ENCODE measurements at regions not wholly inside any gene's neighbourhood (a gene's known extent, or its start where the extent isn't known, plus 50 kb on each side); places are given as distances from the start of the nearest gene placed in this dataset.

- no peak for DNase-seq (ENCODE audit: low read depth in 2 of 2)
Observed at GRCh38 chr16:80300876-80301275, 239.9 kb upstream of the DYNLRB2 start.

GRCh38 chr16:80300456-80300855 is 240.3 kb upstream of the DYNLRB2 start:
- DNase-seq (ENCODE audit: low read depth in 2 of 2), result no peak

- DNase-seq (ENCODE audit: low read depth in 2 of 2), result no peak
Observed at GRCh38 chr16:80299416-80299815, 241.4 kb upstream of the DYNLRB2 start.

GRCh38 chr16:80298676-80299075 is 242.1 kb upstream of the DYNLRB2 start:
- DNase-seq (ENCODE audit: low read depth in 2 of 2), result no peak

GRCh38 chr16:80296034-80296433 is 244.8 kb upstream of the DYNLRB2 start:
- DNase-seq (ENCODE audit: low read depth in 2 of 2), result no peak

- no peak for DNase-seq (ENCODE audit: low read depth in 2 of 2)
Observed at GRCh38 chr16:80294172-80294571, 246.6 kb upstream of the DYNLRB2 start.

GRCh38 chr16:80288616-80289015 is 252.2 kb upstream of the DYNLRB2 start:
- no peak for DNase-seq (ENCODE audit: low read depth in 2 of 2)

GRCh38 chr16:80287674-80288073 is 253.1 kb upstream of the DYNLRB2 start:
- no peak for DNase-seq (ENCODE audit: low read depth in 2 of 2)

GRCh38 chr16:80285104-80285503 is 255.7 kb upstream of the DYNLRB2 start:
- no peak for DNase-seq (ENCODE audit: low read depth in 2 of 2)

- DNase-seq (ENCODE audit: low read depth in 2 of 2), result no peak
Observed at GRCh38 chr16:80283466-80284392, 257.1 kb upstream of the DYNLRB2 start.

- no peak for DNase-seq (ENCODE audit: low read depth in 2 of 2)
Observed at GRCh38 chr16:80280557-80280956, 260.2 kb upstream of the DYNLRB2 start.

- no peak for DNase-seq (ENCODE audit: low read depth in 2 of 2)
Observed at GRCh38 chr16:80279656-80280055, 261.1 kb upstream of the DYNLRB2 start.

GRCh38 chr16:80277182-80277581 is 263.6 kb upstream of the DYNLRB2 start:
- DNase-seq (ENCODE audit: low read depth in 2 of 2), result no peak

- DNase-seq (ENCODE audit: low read depth in 2 of 2), result no peak
Observed at GRCh38 chr16:80274576-80275191, 266.1 kb upstream of the DYNLRB2 start.

GRCh38 chr16:80273635-80274538 is 266.9 kb upstream of the DYNLRB2 start:
- no peak for DNase-seq (ENCODE audit: low read depth in 2 of 2)

GRCh38 chr16:80265624-80266306 is 275.0 kb upstream of the DYNLRB2 start:
- no peak for DNase-seq (ENCODE audit: low read depth in 2 of 2)

GRCh38 chr16:80263848-80264694 is 276.7 kb upstream of the DYNLRB2 start:
- no peak for DNase-seq (ENCODE audit: low read depth in 2 of 2)

- no peak for DNase-seq (ENCODE audit: low read depth in 2 of 2)
Observed at GRCh38 chr16:80263181-80263823, 277.5 kb upstream of the DYNLRB2 start.

GRCh38 chr16:80260906-80261311 is 279.9 kb upstream of the DYNLRB2 start:
- DNase-seq (ENCODE audit: low read depth in 2 of 2), result no peak

GRCh38 chr16:80259290-80259805 is 281.4 kb upstream of the DYNLRB2 start:
- DNase-seq (ENCODE audit: low read depth in 2 of 2), result no peak
